H9 (cell line): ENCODE measurements at regions not wholly inside any gene's neighbourhood (a gene's known extent, or its start where the extent isn't known, plus 50 kb on each side); places are given as distances from the start of the nearest gene placed in this dataset.

Experiments used
- DNase-seq: peaks from one replicate; pipeline ENCODE4 v3.0.0-alpha.2; 2017
- H2AFZ ChIP-seq: one replicate; pipeline ENCODE4 v1.6.1; 2013; ENCODE audit warnings: mild to moderate bottlenecking, low read length, control low read depth, moderate library complexity
- H2AK5ac ChIP-seq: 2 replicates; pipeline ENCODE4 v1.6.1; 2013; ENCODE audit warnings: low read length, control low read depth, mixed read lengths; ENCODE audit not compliant: insufficient read length
- H2BK120ac ChIP-seq: one replicate; pipeline ENCODE4 v1.6.1; 2013; ENCODE audit warnings: low read depth, mild to moderate bottlenecking, low read length, control low read depth, inconsistent platforms; ENCODE audit not compliant: poor library complexity, severe bottlenecking
- H2BK12ac ChIP-seq: 2 replicates; pipeline ENCODE4 v1.6.1; 2013; ENCODE audit warnings: low read length, control low read depth, mixed read lengths, low read depth; ENCODE audit not compliant: insufficient read length
- H2BK15ac ChIP-seq: 2 replicates; pipeline ENCODE4 v1.6.1; 2013; ENCODE audit warnings: low read depth, low read length, control low read depth
- H2BK20ac ChIP-seq: one replicate; pipeline ENCODE4 v1.6.1; 2013; ENCODE audit warnings: low read depth, mild to moderate bottlenecking, low read length, control low read depth, inconsistent platforms; ENCODE audit not compliant: poor library complexity, severe bottlenecking
- H2BK5ac ChIP-seq: 2 replicates; pipeline ENCODE4 v1.6.1; 2013; ENCODE audit warnings: low read length, control low read depth, mixed read lengths; ENCODE audit not compliant: insufficient read length
- H3K14ac ChIP-seq: 2 replicates; pipeline ENCODE4 v1.6.1; 2013; ENCODE audit warnings: low read length, control low read depth; ENCODE audit not compliant: insufficient read depth
- H3K18ac ChIP-seq: 2 replicates; pipeline ENCODE4 v1.6.1; 2013; ENCODE audit warnings: low read depth, mild to moderate bottlenecking, mixed read lengths, low read length, control low read depth; ENCODE audit not compliant: insufficient read length
- H3K23ac ChIP-seq: 2 replicates; pipeline ENCODE4 v1.6.1; 2013; ENCODE audit warnings: low read length, control low read depth, mixed read lengths, low read depth; ENCODE audit not compliant: insufficient read length
- H3K23me2 ChIP-seq: 2 replicates; pipeline ENCODE4 v1.6.1; 2013; ENCODE audit warnings: low read depth, mild to moderate bottlenecking, mixed read lengths, low read length, control low read depth; ENCODE audit not compliant: insufficient read length, poor library complexity, severe bottlenecking
- H3K27ac ChIP-seq: 2 replicates; pipeline ENCODE4 v1.5.1; 2013; ENCODE audit warnings: low read length, control low read depth, mixed read lengths, low read depth; ENCODE audit not compliant: insufficient read length
- H3K27me3 ChIP-seq: 2 replicates; pipeline ENCODE4 v1.6.1; 2013; ENCODE audit warnings: low read length, control low read depth, inconsistent platforms; ENCODE audit not compliant: insufficient read depth
- H3K4ac ChIP-seq: 2 replicates; pipeline ENCODE4 v1.6.1; 2013; ENCODE audit warnings: low read depth, mild to moderate bottlenecking, control low read depth, inconsistent platforms, low read length, moderate library complexity
- H3K4me1 ChIP-seq: 2 replicates; pipeline ENCODE4 v1.6.1; 2013; ENCODE audit warnings: low read length, control low read depth, inconsistent platforms; ENCODE audit not compliant: insufficient read depth
- H3K4me2 ChIP-seq: 2 replicates; pipeline ENCODE4 v1.6.1; 2013; ENCODE audit warnings: low read length, control low read depth, mixed read lengths; ENCODE audit not compliant: insufficient read length, insufficient read depth
- H3K56ac ChIP-seq: 2 replicates; pipeline ENCODE4 v1.6.1; 2013; ENCODE audit warnings: low read depth, mild to moderate bottlenecking, mixed read lengths, low read length, control low read depth; ENCODE audit not compliant: insufficient read length
- H3K79me1 ChIP-seq: 2 replicates; pipeline ENCODE4 v1.6.1; 2013; ENCODE audit warnings: low read depth, mild to moderate bottlenecking, moderate library complexity, low read length, control low read depth, inconsistent platforms; ENCODE audit not compliant: insufficient read depth, poor library complexity, severe bottlenecking
- H3K79me2 ChIP-seq: 2 replicates; pipeline ENCODE4 v1.6.1; 2013; ENCODE audit warnings: low read length, control low read depth, inconsistent platforms; ENCODE audit not compliant: insufficient read depth
- H3K9ac ChIP-seq: 2 replicates; pipeline ENCODE4 v1.6.1; 2013; ENCODE audit warnings: low read length, control low read depth, mixed read lengths; ENCODE audit not compliant: insufficient read length; ENCODE audit errors: extremely low read depth
- H3K9me3 ChIP-seq: one replicate; pipeline ENCODE4 v1.6.1; 2013; ENCODE audit warnings: low read depth, low read length, inconsistent platforms; ENCODE audit not compliant: control insufficient read depth
- H3T11ph ChIP-seq: one replicate; pipeline ENCODE4 v1.6.1; 2013; ENCODE audit warnings: mild to moderate bottlenecking, low read length, control low read depth, inconsistent platforms
- H4K20me1 ChIP-seq: one replicate; pipeline ENCODE4 v1.6.1; 2013; ENCODE audit not compliant: control insufficient read depth, insufficient read length, insufficient read depth
- H4K5ac ChIP-seq: 2 replicates; pipeline ENCODE4 v1.6.1; 2013; ENCODE audit warnings: low read depth, mild to moderate bottlenecking, mixed read lengths, low read length, control low read depth; ENCODE audit not compliant: insufficient read length
- H4K8ac ChIP-seq: replicated peaks from 2 replicates; pipeline ENCODE4 v1.6.1; 2013; ENCODE audit warnings: low read length, control low read depth, mixed read lengths, low read depth; ENCODE audit not compliant: insufficient read length
- H4K91ac ChIP-seq: 2 replicates; pipeline ENCODE4 v1.6.1; 2013; ENCODE audit warnings: low read depth, mild to moderate bottlenecking, moderate library complexity, mixed read lengths, low read length, control low read depth; ENCODE audit not compliant: insufficient read length
- H3K27ac Mint-ChIP-seq, 3 experiments: 2 replicates in 2 of 3; 3 replicates in 1 of 3; pipeline ENCODE4 v1.8.0; 2020 to 2021; ENCODE audit warnings: mixed read lengths in 3 of 3, mild to moderate bottlenecking in 1 of 3, moderate library complexity in 1 of 3
- H3K27me3 Mint-ChIP-seq: 2 replicates; pipeline ENCODE4 v1.8.0; 2021; ENCODE audit warnings: low read depth, mild to moderate bottlenecking, moderate library complexity, mixed read lengths
- H3K36me3 Mint-ChIP-seq, 3 experiments: 2 replicates in 2 of 3; 3 replicates in 1 of 3; pipeline ENCODE4 v1.8.0; 2020 to 2021; ENCODE audit warnings: low read depth in 3 of 3, mixed read lengths in 3 of 3; ENCODE audit not compliant: insufficient read depth in 1 of 3
- H3K4me1 Mint-ChIP-seq, 2 experiments: 2 replicates each; pipeline ENCODE4 v1.8.0; 2020; ENCODE audit warnings: mixed read lengths in 2 of 2
- H3K4me3 Mint-ChIP-seq, 2 experiments: 2 replicates in 1 of 2; 3 replicates in 1 of 2; pipeline ENCODE4 v1.8.0; 2020 to 2021; ENCODE audit warnings: mild to moderate bottlenecking in 2 of 2, mixed read lengths in 2 of 2, moderate library complexity in 1 of 2
- H3K9me3 Mint-ChIP-seq, 2 experiments: 2 replicates in 1 of 2; 3 replicates in 1 of 2; pipeline ENCODE4 v1.8.0; 2020; ENCODE audit warnings: mild to moderate bottlenecking in 2 of 2, mixed read lengths in 2 of 2, moderate library complexity in 1 of 2
- CTCF ChIP-seq: fragments of 200-600 bp; sonication (generic); conservative IDR thresholded peaks from 3 replicates; pipeline ENCODE4 v1.8.0; 2021; ENCODE audit warnings: antibody characterized with exemption, mild to moderate bottlenecking
- WGBS: extraction: QIAGEN DNeasy Blood & Tissue Kit; methylation state at CpG from one replicate; pipeline ENCODE4 v1.1.7; 2013; ENCODE audit warnings: missing lambda C conversion rate, low lambda C conversion rate, mixed read lengths; ENCODE audit not compliant: insufficient read length; ENCODE audit errors: extremely low coverage; 5-methylcytosine and 5-hydroxymethylcytosine counted together

DNA sequence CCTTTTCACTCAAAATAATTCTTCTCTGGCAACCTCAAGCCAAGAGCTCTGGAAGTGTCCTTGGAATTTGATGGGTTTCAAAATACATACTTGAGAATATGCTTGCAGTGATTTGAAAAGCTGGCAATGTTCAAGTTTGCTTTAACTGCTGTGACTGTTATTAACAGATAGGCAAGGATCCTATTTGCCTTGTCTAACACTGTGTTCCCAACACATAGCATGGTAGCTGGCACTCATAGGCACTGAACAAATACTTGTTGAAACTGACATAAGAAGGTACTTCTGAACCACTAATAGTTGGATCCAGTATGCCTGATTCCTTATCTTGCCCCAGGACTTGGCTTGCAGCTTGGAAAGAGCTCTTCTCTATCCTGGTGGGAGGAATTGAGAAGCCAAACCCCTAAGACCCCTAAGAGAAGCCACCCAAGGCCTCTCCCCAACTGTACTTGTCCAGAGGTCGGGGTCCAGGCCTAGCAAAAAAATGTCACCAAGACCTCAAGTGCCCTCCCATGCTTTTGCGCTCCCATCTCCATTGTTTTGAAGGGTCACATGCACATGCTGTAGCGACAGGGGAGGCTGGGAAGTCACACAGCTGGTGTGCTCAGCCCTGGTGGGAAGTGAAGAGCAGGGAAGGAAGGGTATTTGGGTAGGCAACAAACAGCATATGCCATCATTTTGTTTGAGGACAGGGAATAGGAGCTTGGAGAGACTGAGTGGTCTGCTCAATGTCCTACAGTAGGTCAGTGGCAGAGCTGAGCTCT is 118.4 kb upstream of the HAAO start:
- Histone ChIP-seq H3K4me2 (no peak overlapping the region), H3K79me2 (no peaks in the 10 kb centered on the region), H4K5ac (no peak overlapping the region), H2BK120ac (no peak overlapping the region), H4K91ac (no peak overlapping the region), H2BK5ac (no peak overlapping the region), H3K9ac (no peak overlapping the region), H3K4ac (no peak overlapping the region), H3K23ac (no peak overlapping the region), H3K14ac (no peak overlapping the region), H3K27ac (no peak overlapping the region), H2AFZ (no peak overlapping the region), H3K27me3 (no peaks in the 10 kb centered on the region), H2AK5ac (no peak overlapping the region), H4K20me1 (no peaks in the 10 kb centered on the region), H2BK12ac (no peak overlapping the region), H3K4me1 (peaks cover 1% of the 10 kb centered on the region; the same call in 1 of the 2 replicates), H3K23me2 (no peaks in the 10 kb centered on the region), H3K9me3 (no peaks in the 10 kb centered on the region), H2BK20ac (no peak overlapping the region), H4K8ac (no peak overlapping the region), H3K56ac (no peak overlapping the region), H3K18ac (no peak overlapping the region), H3K79me1 (no peaks in the 10 kb centered on the region), H3T11ph (no peak overlapping the region), H2BK15ac (no peak overlapping the region)
- TF ChIP-seq CTCF: no peak
- H3K27me3 Mint-ChIP-seq: peaks cover 5% of the 10 kb centered on the region
- no CpG with 5 or more reads among the region's 3 CpGs for WGBS
- H3K4me3 Mint-ChIP-seq: no peak overlapping the region
- H3K27ac Mint-ChIP-seq: no peak overlapping the region
- no peaks in the 10 kb centered on the region for H3K36me3 Mint-ChIP-seq
- H3K9me3 Mint-ChIP-seq: no peaks in the 10 kb centered on the region
- peaks cover 15 to 16% of the 10 kb centered on the region in 2 experiments for H3K4me1 Mint-ChIP-seq
- DNase-seq: no peak
